HG03460 (cell line): ENCODE measurements at regions not wholly inside any gene's neighbourhood (a gene's known extent, or its start where the extent isn't known, plus 50 kb on each side); places are given as distances from the start of the nearest gene placed in this dataset.

Experiments used
- ATAC-seq: cut with Tn5 transposase; IDR thresholded peaks from one replicate; pipeline ENCODE4 v1.9.1; 2021; ENCODE audit not compliant: unreplicated experiment

DNA sequence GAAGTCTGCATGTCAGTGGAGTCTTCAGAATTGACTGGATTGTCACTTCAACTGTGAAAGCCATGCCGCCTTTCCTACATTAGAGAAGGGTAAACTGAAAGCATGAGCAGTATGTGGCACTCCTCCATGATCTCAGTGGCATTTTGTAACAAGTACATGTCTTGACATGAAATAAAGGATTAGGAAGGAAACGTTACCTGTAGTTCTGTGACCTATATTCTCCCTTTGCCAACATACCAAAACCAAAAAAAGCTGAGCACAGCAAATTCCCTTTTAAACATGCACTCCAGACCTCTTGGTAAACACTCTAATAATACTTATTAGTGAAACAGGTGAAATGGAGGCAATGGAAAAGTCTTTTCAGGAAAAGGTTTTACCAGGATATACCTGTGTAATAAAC, 344.2 kb downstream of the GRIA2 start:
- no peak for ATAC-seq

DNA sequence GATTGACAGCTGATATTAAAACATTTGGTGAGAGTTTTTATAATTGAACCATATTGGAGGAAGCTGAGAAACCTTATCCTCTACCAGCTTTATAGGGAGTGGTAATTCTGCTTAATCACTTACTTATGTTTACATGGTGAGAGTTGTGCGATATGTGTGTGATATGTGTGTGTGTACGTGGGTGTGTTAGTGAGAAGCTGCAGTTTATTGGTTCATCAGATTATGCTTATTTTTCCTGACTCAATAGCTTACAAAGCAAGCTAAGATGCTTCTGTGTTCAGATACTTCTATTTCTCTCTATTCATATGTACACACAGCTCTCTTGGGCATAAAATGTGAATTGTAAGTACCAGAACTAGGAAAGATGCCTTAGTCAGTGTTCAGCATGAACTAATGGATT, 343.7 kb downstream of the GRIA2 start:
- ATAC-seq = no peak

DNA sequence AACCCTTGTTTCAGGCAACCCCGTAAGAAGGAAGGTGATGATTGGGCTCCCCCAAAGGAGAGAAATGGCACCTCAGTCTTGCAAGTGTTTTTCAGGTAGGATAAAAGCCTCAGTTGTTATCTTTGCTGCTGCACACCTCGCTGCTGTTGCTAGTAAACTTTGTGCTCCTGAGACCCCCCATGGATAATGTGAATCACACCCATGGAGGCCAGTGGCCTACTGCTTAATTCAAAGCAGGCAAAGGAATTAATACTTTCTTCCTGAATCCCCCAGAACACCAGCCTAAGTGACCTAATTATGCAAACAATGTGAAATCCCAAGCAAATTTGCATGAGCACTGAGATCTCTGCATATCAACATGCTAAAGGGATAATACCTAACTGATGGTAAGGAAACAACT, 337.5 kb downstream of the GRIA2 start:
- ATAC-seq = no peak

DNA sequence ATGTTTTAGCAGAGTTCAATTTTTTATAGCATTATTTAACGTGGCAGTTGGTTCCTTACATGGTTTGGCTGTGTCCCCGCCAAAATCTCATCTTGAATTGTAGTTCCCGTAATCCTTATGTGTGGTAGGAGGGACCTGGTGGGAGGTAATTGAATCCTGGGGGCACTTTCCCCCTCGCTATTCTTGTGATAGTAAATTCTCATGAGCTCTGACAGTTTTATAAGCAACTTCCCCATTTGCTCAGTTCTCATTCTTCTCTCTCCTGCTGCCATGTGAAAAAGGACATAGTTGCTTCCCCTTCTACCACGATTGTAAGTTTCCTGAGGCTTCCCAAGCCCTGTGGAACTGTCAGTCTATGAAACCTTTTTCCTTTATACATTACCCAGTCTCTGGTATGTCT, 329.5 kb downstream of the GRIA2 start:
- no peak for ATAC-seq

DNA sequence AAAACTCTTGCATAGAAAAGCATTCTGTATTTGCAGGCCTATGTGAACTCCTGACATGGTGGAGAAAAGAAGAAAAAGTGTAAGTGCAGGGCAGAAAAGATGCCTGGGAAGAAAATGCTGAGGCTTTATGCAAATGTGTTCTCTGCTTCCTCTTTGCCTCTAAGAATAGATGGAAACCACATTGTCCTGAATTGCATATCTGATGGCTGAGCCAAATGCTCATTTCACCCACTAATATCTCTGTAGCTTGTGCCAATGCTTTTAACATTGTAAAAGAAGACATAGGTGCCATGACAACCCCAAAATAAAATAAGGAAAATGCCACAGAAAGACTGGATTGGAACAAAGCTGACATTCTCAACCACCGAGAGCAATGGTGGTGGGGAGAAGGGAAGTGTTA, 307.4 kb downstream of the GRIA2 start:
- ATAC-seq = no peak

DNA sequence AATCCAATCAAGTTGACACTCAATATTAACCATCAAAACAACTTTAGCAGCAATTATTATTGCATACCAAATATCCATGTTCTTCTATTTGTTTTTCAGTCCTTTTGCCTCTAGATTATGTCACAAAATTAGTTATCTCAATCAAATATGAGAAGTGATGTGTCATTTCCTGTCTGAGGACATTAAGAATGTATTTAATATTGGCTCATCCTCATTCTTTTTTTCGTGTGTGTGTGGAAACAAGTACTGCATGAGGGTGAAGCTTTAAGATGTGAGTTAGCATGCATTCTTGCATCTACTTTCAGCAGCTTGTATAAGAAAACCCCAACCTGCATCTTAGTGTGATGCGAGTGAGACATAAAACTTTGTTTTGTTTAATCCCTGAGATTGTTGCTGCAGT, 301.4 kb downstream of the GRIA2 start:
- no peak for ATAC-seq

DNA sequence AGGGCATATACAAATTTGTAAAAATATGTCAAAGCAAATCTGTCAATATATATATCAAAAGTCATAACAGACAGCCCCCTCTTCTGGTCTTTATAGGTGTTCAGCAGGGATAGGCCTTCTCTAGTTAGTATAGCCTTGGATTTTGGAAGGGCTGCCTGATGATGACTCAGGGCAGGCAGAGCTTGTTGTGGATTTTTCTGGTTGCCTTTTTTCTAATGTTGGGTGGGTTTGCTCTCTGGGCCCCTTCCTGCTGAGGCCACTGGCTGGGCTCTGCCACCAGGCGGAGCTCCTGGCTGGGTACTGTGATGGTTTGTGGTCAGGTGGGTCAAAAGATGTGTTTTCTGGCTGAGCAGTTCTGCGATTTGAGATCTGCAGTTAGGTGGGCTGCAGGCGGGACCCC, 294.2 kb downstream of the GRIA2 start:
- ATAC-seq = no peak

DNA sequence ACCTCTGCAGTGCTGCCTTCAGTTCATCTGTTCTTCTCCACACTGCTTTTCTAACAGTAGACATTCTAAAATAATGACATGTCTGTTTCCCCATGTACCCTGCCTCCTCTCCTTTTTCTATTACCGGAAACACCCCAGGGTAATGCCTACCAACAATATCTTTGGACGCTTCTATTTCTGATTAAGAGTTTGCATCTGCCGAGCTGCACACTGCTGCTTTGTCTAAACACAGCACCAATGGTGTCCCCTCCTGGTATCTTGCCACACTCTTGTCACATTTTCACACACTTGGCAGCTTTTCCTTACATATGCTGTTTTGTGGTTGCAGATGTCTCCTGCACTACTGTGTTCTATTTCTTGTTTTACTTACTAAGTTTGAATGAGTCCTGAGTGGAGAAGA, 288.8 kb downstream of the GRIA2 start:
- ATAC-seq = no peak

DNA sequence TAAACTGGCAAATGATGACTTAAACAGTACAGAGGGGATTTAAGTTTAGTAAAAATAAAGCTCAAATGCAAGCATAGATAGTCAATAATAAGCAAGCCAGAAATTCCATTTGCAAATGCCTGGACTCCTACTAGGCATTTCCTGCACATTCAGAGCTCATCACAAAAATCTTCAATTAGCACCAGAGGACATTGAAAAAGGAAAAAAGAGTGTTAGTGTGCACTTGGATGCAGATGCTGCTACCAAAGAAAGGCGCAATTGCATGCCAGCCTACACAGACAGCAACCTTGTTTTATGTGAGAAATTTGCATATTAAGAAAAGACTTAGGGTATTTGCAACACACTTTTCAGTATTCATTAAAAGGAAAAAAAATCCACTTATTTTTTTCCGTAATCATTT, 282.1 kb downstream of the GRIA2 start:
- ATAC-seq = no peak

DNA sequence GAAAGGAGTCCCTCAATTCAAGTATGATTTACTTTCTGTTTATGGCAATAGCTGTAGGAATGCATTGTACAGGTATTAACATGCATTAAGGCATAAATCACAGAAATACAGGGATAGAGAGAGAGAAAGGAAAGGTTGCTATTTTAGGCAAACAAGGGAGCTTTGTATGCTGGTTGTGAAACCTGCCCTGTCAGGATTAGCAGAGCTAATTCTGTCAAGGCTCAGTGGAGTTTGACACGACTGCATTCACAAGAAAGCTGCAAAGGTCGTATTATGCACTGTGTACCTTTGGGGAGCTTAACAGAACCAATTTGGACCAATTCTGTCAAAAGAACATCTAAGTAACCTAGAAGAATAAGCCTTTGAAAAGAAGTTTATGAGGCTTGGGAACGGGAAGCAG, 239.3 kb downstream of the GRIA2 start:
- ATAC-seq = no peak

DNA sequence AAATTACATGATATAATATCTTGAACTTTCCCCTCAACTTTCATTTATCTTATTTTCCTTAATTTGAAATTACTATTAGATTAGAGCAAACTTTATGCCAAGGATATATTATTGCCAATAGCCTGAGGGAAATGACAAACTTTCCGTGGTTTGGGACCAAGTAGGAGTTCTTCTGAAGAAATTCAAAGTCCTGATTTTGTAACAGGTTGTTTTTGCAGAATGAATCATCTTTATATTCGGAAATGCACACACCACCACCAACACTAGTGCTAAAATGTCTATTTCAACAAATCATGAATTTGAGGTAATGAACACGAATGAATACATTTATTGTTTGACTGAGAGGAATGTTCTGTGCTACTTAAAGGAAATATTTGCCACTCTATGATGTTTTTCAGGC, 226.7 kb downstream of the GRIA2 start:
- ATAC-seq = no peak

DNA sequence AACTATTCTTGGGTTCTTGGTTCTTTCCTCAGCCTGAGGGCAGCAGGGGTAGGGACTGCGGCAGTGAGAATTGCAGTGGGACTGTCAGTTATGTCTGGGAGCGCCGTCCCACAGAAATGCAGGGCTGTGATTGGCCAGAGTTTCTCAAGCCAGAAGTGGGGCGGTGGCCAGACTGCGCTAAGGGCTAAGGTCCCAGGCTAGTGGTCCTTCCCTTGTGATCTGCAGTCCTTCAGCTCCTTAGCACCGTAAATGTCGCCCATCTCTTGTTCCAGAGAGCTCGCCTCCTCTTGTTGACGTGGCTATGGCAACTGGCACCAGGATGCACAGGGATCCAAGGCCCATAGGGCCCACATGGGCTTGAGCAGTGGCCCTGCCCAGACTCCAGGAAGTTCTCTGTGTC, 223.5 kb downstream of the GRIA2 start:
- ATAC-seq = no peak

DNA sequence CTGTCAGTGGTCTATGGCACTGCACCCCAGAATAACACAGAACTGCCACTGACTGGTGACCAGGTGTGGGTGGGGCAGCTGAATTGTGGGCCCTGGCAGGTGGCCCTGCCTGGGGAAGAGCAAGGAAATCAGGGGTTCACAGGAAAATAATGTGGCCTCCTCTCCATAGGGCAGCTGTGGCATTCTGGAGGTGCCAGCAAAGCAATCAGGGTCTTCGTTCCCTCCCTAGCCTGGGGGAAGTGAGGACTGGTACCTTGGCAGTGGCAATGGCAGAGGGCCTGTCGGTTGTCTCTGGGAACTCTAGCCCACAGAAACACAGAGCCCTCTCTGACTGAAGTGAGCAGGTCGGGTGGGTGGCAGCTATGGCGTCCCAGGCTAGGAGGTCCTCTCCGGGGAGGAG, 223.0 kb downstream of the GRIA2 start:
- no peak for ATAC-seq

DNA sequence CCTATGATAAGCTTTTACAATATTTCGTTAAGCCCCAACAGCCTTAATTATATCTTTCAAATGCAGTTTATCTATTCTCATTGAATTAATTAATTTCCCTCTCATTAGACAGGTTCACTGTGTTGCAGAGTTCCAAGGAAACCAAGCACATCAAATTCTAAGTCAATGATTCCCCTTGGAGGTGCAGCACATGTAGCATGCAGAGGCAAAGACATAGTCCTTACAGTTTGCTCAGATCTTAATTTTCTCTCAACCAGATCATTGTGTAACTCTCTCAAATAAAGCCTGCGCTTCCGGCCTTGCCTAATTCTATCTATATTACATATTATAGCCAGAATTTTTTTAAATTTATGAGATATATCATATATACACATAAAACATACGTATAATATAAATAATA, 205.4 kb downstream of the GRIA2 start:
- no peak for ATAC-seq

DNA sequence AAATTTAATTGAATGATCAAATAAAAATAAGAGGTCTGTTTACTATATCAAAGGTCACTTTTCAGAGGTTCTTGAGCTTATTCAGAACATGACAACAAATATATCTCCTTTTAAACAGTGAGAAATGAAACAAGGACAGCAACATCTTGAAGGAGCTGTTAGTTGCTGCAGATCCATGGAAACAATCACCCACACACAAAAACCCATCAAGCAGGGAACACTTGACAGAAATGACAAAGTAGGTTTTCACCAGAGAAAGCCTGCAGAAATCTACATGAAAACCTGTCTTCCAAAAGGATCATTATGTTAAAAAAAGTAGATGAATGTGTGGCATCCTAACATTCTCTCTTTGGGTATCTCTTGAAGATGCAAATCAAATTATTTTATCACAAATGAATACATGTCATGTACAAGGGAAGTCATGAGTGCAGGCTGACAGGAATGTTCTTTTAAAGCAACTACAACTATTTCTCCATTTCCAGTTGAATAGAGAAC, 203.0 kb downstream of the GRIA2 start:
- ATAC-seq = no peak

DNA sequence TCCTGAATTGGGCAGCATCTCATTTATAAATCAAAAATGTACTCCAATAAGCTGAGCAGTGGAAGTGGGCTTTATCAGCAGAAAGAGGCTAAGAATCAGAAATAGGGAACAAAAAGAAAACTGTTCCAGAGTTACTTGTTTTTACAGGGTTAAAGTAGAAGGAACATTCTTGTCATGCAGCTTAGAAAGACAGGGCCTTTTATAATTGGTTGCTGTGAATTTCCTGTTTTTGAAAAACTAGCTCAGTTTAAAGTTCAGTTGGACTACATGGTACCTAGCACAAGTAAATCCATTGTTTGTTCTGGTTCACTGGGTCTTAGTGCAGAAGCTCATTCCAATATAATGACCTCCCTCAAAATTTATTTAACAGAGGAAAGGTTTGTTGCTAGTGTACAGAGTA, 200.8 kb downstream of the GRIA2 start:
- ATAC-seq = no peak
